Smooth muscle cell (in vitro differentiated cells): ENCODE measurements at regions not wholly inside any gene's neighbourhood (a gene's known extent, or its start where the extent isn't known, plus 50 kb on each side); places are given as distances from the start of the nearest gene placed in this dataset.

Experiments used
- DNase-seq: peaks from one replicate; lab custom pipeline; 2025; ENCODE audit not compliant: unreplicated experiment; lab: John Stamatoyannopoulos, UW
- H2AFZ ChIP-seq: fragments of 200-600 bp; sonication (generic); 2 replicates; pipeline ENCODE4 v1.6.0; 2016; ENCODE audit warnings: antibody characterized with exemption, low read depth, mild to moderate bottlenecking
- H3F3A ChIP-seq: fragments of 200-600 bp; sonication (generic); 2 replicates; pipeline ENCODE4 v1.6.0; 2017; ENCODE audit warnings: antibody characterized with exemption, low read depth
- H3K27ac ChIP-seq: fragments of 200-600 bp; sonication (generic); 2 replicates; pipeline ENCODE4 v1.5.1; 2016; ENCODE audit warnings: low read depth, mild to moderate bottlenecking
- H3K27me3 ChIP-seq: fragments of 200-600 bp; sonication (generic); 2 replicates; pipeline ENCODE4 v1.6.1; 2016; ENCODE audit warnings: low read depth, mild to moderate bottlenecking
- H3K36me3 ChIP-seq: fragments of 200-600 bp; sonication (generic); 2 replicates; pipeline ENCODE4 v1.5.1; 2016; ENCODE audit warnings: low read depth
- H3K4me1 ChIP-seq: fragments of 200-600 bp; sonication (generic); 2 replicates; pipeline ENCODE4 v1.5.1; 2016; ENCODE audit warnings: low read depth
- H3K4me2 ChIP-seq: fragments of 200-600 bp; sonication (generic); 2 replicates; pipeline ENCODE4 v1.6.0; 2016; ENCODE audit warnings: mild to moderate bottlenecking
- H3K4me3 ChIP-seq: fragments of 200-600 bp; sonication (generic); 2 replicates; pipeline ENCODE4 v1.5.1; 2016; ENCODE audit warnings: mild to moderate bottlenecking
- H3K79me2 ChIP-seq: fragments of 200-600 bp; sonication (generic); 2 replicates; pipeline ENCODE4 v1.6.0; 2016; ENCODE audit warnings: low read depth, mild to moderate bottlenecking
- H3K9ac ChIP-seq: fragments of 200-600 bp; sonication (generic); 2 replicates; pipeline ENCODE4 v1.6.0; 2016; ENCODE audit warnings: low read depth
- H3K9me3 ChIP-seq: fragments of 200-600 bp; sonication (generic); replicated peaks from 2 replicates; pipeline ENCODE4 v1.5.1; 2016; ENCODE audit warnings: low read depth
- H4K20me1 ChIP-seq: fragments of 200-600 bp; sonication (generic); 2 replicates; pipeline ENCODE4 v1.6.0; 2016; ENCODE audit warnings: low read depth
- CTCF ChIP-seq: fragments of 200-600 bp; sonication (generic); IDR thresholded peaks from 2 replicates; pipeline ENCODE4 v1.5.1; 2017; ENCODE audit warnings: borderline replicate concordance, mild to moderate bottlenecking, antibody characterized with exemption; ENCODE audit not compliant: insufficient read depth, poor library complexity, severe bottlenecking
- WGBS: methylation state at CpG from one replicate; pipeline ENCODE4 v1.1.7; 2016; ENCODE audit warnings: low lambda C conversion rate; 5-methylcytosine and 5-hydroxymethylcytosine counted together

GRCh38 chr10:118161461-118162246 is 114.9 kb upstream of the RAB11FIP2 start:
- no peak overlapping the region for H3K4me3 ChIP-seq
- no peaks in the 10 kb centered on the region for H3K9me3 ChIP-seq
- no peak for DNase-seq
- no peaks in the 10 kb centered on the region for H3K4me1 ChIP-seq
- no peaks in the 10 kb centered on the region for H3K27me3 ChIP-seq
- H3K27ac ChIP-seq, result no peak overlapping the region
- no peak overlapping the region for H2AFZ ChIP-seq
- TF ChIP-seq CTCF, result no peak
- no peak overlapping the region for H3K9ac ChIP-seq
- H3F3A ChIP-seq, result no peaks in the 10 kb centered on the region
- peak overlapping the region; percentile 28 for H3K4me2 ChIP-seq
- H3K36me3 ChIP-seq, result no peaks in the 10 kb centered on the region
- no peaks in the 10 kb centered on the region for H3K79me2 ChIP-seq
- WGBS, result 47% methylated on average over 6 of the region's 6 CpGs
- no peaks in the 10 kb centered on the region for H4K20me1 ChIP-seq

GRCh38 chr10:118153287-118153686 is 106.5 kb upstream of the RAB11FIP2 start:
- Histone ChIP-seq H3K27me3 (no peaks in the 10 kb centered on the region), H3K9me3 (no peaks in the 10 kb centered on the region), H3K4me1 (peaks cover 8% of the 10 kb centered on the region), H3K79me2 (no peaks in the 10 kb centered on the region), H3K27ac (no peak overlapping the region), H3K4me2 (no peak overlapping the region), H4K20me1 (no peaks in the 10 kb centered on the region), H3F3A (no peaks in the 10 kb centered on the region), H3K9ac (no peak overlapping the region), H3K4me3 (no peak overlapping the region), H3K36me3 (no peaks in the 10 kb centered on the region), H2AFZ (no peak overlapping the region)
- DNase-seq, result no peak
- no peak for TF ChIP-seq CTCF

GRCh38 chr10:118151461-118151860 is 104.7 kb upstream of the RAB11FIP2 start:
- H3K79me2 ChIP-seq, result no peaks in the 10 kb centered on the region
- no peaks in the 10 kb centered on the region for H3K36me3 ChIP-seq
- H3K4me1 ChIP-seq, result peaks cover 8% of the 10 kb centered on the region
- no peak overlapping the region for H3K9ac ChIP-seq
- H3K27ac ChIP-seq, result no peak overlapping the region
- no peaks in the 10 kb centered on the region for H4K20me1 ChIP-seq
- WGBS, result 23% methylated on average over 2 of the region's 2 CpGs
- H2AFZ ChIP-seq, result no peak overlapping the region
- no peaks in the 10 kb centered on the region for H3K27me3 ChIP-seq
- H3F3A ChIP-seq, result no peaks in the 10 kb centered on the region
- peak overlapping the region; percentile 45 for H3K4me2 ChIP-seq
- DNase-seq, result no peak
- TF ChIP-seq CTCF, result no peak
- H3K9me3 ChIP-seq, result no peaks in the 10 kb centered on the region
- H3K4me3 ChIP-seq, result no peak overlapping the region

- H3K4me2 ChIP-seq, result no peak overlapping the region
- H3K4me1 ChIP-seq, result peaks cover 8% of the 10 kb centered on the region
- H3K9me3 ChIP-seq, result no peaks in the 10 kb centered on the region
- no peak overlapping the region for H3K9ac ChIP-seq
- no peaks in the 10 kb centered on the region for H3K36me3 ChIP-seq
- no peaks in the 10 kb centered on the region for H3K79me2 ChIP-seq
- H3K27ac ChIP-seq, result no peak overlapping the region
- no peaks in the 10 kb centered on the region for H3F3A ChIP-seq
- no peak for TF ChIP-seq CTCF
- no peak overlapping the region for H2AFZ ChIP-seq
- no peak for DNase-seq
- H3K27me3 ChIP-seq, result no peaks in the 10 kb centered on the region
- no peak overlapping the region for H3K4me3 ChIP-seq
- no peaks in the 10 kb centered on the region for H4K20me1 ChIP-seq
Measured at GRCh38 chr10:118148247-118148646, 101.5 kb upstream of the RAB11FIP2 start.
